GM20000 (cell line): ENCODE measurements at regions not wholly inside any gene's neighbourhood (a gene's known extent, or its start where the extent isn't known, plus 50 kb on each side); places are given as distances from the start of the nearest gene placed in this dataset.

Source experiments
- DNase-seq: peaks from one replicate; pipeline ENCODE4 v3.0.0; 2012; ENCODE audit warnings: low spot score
- CTCF ChIP-seq: IDR thresholded peaks from 2 replicates; pipeline ENCODE4 v1.5.1; 2012; ENCODE audit warnings: mild to moderate bottlenecking, control low read depth; ENCODE audit errors: extremely low read depth, missing control alignments

- no peak for DNase-seq
- TF ChIP-seq CTCF, result no peak
Measured at GRCh38 chr17:77847221-77848085, 111.0 kb upstream of the TNRC6C start.

DNA sequence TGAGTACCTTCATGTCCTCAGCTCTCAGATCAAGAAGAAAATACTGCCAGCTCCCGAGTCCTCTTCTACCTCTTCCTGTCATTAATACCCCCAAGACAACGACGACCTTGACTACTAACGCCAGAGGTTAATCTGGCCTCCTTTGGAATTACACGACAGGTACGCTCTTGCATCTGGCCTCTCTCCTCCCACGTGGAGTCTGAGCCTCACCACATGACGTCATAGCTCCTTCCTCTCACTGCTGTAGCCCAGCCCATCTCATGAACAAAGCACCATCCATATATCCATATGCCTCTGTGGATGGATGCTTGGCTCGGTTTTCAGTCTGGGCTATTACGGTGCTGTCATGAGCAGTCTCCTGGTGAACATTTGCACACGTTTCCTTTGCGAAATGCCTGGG is 110.2 kb upstream of the TNRC6C start:
- no peak for DNase-seq
- TF ChIP-seq CTCF, result no peak

DNA sequence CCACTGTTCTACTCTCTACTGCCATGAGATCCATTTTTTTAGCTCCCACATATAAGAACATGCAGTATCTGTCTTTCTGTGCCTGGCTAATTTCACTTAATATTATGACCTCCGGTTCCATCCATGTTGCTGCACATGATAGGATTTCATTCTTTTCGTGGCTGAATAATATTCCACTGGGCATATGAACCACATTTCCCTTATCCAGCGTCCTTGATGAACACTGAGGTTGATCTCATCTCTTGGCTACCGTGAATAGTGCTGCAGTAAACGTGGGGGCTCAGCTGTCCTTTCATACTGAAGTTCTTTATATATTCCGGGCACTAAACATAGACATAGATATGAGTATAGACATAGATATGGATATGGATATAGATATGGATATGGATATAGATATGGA is 109.3 kb upstream of the TNRC6C start:
- TF ChIP-seq CTCF, result no peak
- no peak for DNase-seq

DNA sequence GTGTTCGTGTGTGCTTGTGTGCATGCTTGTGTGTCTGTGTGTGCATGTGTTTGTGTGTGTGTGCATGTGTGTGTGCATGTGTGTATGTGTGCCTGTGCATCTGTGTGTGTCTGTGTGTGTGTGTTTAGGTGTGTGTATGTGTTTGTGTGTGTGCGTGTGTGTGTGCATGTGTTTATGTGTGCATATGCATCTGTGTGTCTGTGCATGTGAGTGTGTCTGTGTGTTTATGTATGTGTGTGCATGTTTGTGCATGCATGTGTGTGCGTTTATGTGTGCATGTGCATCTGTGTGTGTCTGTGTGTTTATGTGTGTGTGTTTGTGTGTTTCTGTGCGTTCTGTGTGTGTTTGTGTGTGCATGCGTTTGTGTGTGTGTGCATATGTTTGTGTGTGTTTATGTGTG is 106.6 kb upstream of the TNRC6C start:
- DNase-seq, result no peak
- TF ChIP-seq CTCF, result no peak

DNA sequence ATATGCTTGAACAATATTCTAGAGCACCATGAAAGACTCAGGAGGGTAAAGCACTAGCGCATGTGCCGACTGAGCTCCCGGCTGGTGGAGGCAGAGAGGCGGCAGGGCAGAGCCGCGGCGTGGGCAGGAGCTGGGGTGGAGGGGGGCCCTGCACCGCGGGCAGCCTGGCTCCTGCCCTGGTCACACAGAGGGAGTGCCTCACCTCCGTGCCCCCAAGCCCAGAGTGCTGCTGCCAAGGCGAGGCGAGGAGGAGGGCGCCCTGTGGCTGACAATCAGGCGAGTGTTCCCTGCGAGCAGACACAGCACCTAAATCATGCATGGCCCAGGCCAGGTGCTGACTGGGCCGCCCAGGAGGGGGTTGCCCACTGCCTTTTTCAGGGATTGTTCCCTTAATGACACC is 105.8 kb upstream of the TNRC6C start:
- no peak for TF ChIP-seq CTCF
- no peak for DNase-seq

GRCh38 chr17:77853191-77853977 is 105.1 kb upstream of the TNRC6C start:
- TF ChIP-seq CTCF, result no peak
- DNase-seq, result no peak

- TF ChIP-seq CTCF, result no peak
- no peak for DNase-seq
Measured at GRCh38 chr17:77854083-77854758, 104.3 kb upstream of the TNRC6C start.
